Brain microvascular endothelial cell (primary cell): ENCODE measurements at regions not wholly inside any gene's neighbourhood (a gene's known extent, or its start where the extent isn't known, plus 50 kb on each side); places are given as distances from the start of the nearest gene placed in this dataset.

Experiments
- DNase-seq: peaks from one replicate; pipeline ENCODE4 v3.0.0-alpha.2; 2020
- H3K27ac ChIP-seq: fragments of 250-450 bp; sonication (Bioruptor Pico); 2 replicates; pipeline ENCODE4 v1.5.1; 2020; ENCODE audit warnings: mild to moderate bottlenecking, moderate library complexity
- H3K27me3 ChIP-seq: fragments of 250-450 bp; sonication (Bioruptor Pico); replicated peaks from 2 replicates; pipeline ENCODE4 v1.5.1; 2020; ENCODE audit warnings: mild to moderate bottlenecking
- H3K36me3 ChIP-seq: fragments of 250-450 bp; sonication (Bioruptor Pico); replicated peaks from 2 replicates; pipeline ENCODE4 v1.5.1; 2020; ENCODE audit warnings: mild to moderate bottlenecking
- H3K4me3 ChIP-seq: 2 replicates; pipeline ENCODE4 v1.5.1; 2011; ENCODE audit warnings: low read depth, mild to moderate bottlenecking, control low read depth, low read length, moderate library complexity
- in situ Hi-C: cut with HindIII; loops from 2 replicates; pipeline ENCODE4 v1.10.0; 2017; ENCODE audit warnings: low sequenced_read_pairs, low pct_ligation_motif_present
- TF ChIP-seq, protein P1 (sequence below): IDR thresholded peaks from 2 replicates; pipeline ENCODE4 v1.5.1; 2011; ENCODE audit warnings: low read depth, mild to moderate bottlenecking, moderate library complexity, low read length, control low read depth, inconsistent platforms; ENCODE audit errors: missing control alignments

DNA sequence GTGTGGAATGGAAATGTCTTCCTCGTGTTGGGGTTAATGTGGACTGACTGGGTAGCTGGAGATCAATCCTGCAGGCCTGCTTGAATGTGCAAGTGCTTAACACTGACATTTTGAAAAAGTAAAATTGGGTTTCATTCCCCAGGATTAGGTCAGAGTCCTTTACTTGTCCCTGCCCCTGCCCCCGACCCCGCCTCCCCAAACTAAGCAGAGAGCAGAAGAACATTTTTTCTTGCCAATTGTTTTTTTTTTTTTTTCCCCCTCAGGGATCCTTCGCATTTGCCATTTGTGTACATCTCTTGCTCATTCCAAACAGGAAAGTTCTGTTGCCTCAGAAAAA lies 147.0 kb upstream of the NR2F2 start:
- in situ Hi-C loops, result no loop called here
- no peak overlapping the region for H3K27ac ChIP-seq
- no peaks in the 10 kb centered on the region for H3K36me3 ChIP-seq
- no peaks in the 10 kb centered on the region for H3K27me3 ChIP-seq
- no peak for DNase-seq
- no peak overlapping the region for H3K4me3 ChIP-seq
- TF ChIP-seq, protein P1, sequence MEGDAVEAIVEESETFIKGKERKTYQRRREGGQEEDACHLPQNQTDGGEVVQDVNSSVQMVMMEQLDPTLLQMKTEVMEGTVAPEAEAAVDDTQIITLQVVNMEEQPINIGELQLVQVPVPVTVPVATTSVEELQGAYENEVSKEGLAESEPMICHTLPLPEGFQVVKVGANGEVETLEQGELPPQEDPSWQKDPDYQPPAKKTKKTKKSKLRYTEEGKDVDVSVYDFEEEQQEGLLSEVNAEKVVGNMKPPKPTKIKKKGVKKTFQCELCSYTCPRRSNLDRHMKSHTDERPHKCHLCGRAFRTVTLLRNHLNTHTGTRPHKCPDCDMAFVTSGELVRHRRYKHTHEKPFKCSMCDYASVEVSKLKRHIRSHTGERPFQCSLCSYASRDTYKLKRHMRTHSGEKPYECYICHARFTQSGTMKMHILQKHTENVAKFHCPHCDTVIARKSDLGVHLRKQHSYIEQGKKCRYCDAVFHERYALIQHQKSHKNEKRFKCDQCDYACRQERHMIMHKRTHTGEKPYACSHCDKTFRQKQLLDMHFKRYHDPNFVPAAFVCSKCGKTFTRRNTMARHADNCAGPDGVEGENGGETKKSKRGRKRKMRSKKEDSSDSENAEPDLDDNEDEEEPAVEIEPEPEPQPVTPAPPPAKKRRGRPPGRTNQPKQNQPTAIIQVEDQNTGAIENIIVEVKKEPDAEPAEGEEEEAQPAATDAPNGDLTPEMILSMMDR, result no peak

DNA sequence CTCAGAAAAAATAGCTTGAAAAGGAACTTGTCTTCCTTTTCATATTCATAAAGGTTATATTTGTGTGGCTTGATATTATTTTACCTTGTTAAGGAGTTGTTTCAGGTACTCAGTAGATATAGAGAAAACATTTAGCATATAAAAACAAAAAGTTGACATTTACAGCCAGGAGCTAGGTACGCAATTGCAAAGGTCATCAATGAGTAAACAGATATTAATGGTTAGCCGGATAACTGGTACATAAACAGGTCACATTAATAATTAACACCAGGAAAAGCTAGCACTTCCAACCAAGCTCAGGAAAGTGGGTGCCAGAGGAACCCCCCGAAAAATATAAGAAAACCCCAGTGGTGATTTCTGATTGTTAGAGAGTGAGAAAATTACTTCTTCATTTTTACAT lies 146.6 kb upstream of the NR2F2 start:
- in situ Hi-C loops, result no loop called here
- DNase-seq, result no peak
- H3K36me3 ChIP-seq, result no peaks in the 10 kb centered on the region
- H3K27ac ChIP-seq, result no peak overlapping the region
- TF ChIP-seq, protein P1, result no peak
- H3K27me3 ChIP-seq, result no peaks in the 10 kb centered on the region
- H3K4me3 ChIP-seq, result no peak overlapping the region

DNA sequence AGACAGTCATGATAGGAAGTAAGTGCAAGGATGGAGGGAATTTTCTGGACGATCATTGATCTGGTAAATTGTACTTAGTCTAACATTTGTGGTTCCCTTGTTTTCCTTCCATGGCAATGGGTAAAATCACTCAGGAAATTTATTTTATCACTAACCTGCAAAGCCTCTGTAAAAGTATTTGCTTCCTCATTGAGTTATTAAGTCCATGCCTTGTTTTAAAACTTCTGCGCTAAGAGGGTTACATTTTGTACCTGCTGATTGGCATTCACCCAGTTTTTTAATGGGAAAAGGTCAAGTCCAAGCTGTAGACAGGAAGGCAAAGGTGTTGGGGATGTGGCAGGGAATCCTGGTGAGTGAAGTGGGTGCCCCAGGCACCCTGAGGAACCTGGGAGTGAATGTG lies 146.2 kb upstream of the NR2F2 start:
- H3K27ac ChIP-seq, result no peak overlapping the region
- TF ChIP-seq, protein P1, result no peak
- in situ Hi-C loops, result no loop called here
- no peaks in the 10 kb centered on the region for H3K36me3 ChIP-seq
- H3K27me3 ChIP-seq, result no peaks in the 10 kb centered on the region
- H3K4me3 ChIP-seq, result no peak overlapping the region
- DNase-seq, result no peak

DNA sequence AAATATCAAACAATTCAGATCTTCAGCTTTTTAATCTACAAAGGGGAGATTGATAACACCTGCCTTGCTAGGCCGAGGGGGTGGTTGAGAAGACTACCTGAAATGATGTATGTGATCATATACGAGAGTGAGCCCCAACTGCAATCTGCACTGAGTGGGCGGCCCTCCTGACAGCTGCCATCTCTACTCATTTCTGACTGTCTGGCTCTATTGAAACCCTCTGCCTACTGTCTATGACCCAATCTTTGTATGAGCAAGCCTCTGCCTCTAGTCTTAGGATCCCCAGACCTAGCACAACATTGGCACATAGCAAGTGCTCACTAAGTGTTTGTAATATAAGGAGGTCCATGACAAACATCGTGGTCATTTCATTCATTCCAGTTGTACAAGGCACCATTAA lies 144.4 kb upstream of the NR2F2 start:
- TF ChIP-seq, protein P1, result no peak
- Histone ChIP-seq H3K4me3 (no peak overlapping the region), H3K27ac (no peak overlapping the region), H3K27me3 (no peaks in the 10 kb centered on the region), H3K36me3 (no peaks in the 10 kb centered on the region)
- in situ Hi-C loops, result no loop called here
- no peak for DNase-seq

DNA sequence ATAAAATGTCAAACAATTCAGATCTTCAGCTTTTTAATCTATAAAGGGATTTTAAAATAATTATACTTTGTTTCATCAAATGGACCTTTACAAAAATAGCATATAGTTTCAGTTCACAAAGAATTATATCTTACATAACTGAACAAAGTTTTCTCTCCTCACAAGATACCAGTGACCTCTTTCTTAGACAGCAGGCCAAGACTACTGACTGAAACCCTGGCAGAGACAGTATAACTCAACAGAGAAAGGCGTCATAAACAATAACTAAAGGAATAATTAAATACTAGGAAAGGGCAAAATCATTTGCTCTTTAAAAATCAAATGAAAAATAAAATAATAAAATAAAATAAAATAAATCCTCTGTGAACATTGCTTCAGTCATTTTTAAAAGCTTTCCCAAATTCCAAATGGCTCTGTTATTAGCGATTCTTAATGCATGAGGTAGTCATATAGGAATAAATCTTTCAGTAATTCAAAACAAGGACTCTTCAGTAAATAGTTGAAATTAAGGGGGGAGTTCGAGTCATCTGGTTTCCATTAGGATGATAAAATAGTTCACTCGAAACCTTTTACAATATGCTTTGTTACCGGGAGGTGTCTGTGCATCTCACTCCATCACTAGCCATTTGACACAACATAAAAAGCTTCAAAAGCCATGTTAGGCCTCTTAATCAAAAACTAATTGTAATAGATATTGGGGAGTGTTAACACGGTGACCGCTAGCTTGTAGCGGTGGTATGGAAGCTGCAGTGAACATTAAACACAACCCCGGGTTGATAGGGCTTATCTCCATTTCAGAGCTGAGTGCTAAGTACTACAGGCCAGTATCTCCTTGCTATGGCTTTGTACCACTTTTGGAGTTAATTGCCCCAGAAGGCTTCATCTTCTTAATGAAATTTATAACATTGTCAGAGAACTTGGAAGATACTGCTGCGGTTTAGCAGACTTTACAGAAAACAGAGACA lies 142.9 kb upstream of the NR2F2 start:
- no peak overlapping the region for H3K27ac ChIP-seq
- no peak for DNase-seq
- TF ChIP-seq, protein P1, result no peak
- no peak overlapping the region for H3K4me3 ChIP-seq
- in situ Hi-C loops, result no loop called here
- H3K27me3 ChIP-seq, result no peaks in the 10 kb centered on the region
- H3K36me3 ChIP-seq, result no peaks in the 10 kb centered on the region

DNA sequence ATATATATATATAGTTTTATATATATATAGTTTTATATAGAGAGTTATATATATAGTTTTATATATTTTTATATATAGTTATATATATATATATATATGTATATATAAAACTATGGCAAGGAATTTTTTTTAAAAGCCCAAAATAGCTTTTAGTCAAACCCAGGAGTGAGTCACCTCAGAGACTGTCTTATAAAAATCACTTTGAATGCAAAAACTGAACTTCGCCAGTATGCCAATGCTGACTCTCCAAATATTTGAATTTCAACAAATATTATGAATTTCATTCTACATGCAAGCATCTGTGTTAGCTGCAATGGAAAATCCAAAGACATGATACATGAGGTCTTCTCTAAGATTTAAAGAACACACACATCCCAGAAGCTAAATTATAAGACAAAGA lies 132.8 kb upstream of the NR2F2 start:
- in situ Hi-C loops, result no loop called here
- no peaks in the 10 kb centered on the region for H3K27me3 ChIP-seq
- TF ChIP-seq, protein P1, result no peak
- no peaks in the 10 kb centered on the region for H3K36me3 ChIP-seq
- DNase-seq, result no peak
- H3K27ac ChIP-seq, result no peak overlapping the region
- H3K4me3 ChIP-seq, result no peak overlapping the region
